Skeletal muscle tissue (tissue), 3 donors: ENCODE measurements at regions not wholly inside any gene's neighbourhood (a gene's known extent, or its start where the extent isn't known, plus 50 kb on each side); places are given as distances from the start of the nearest gene placed in this dataset.

Source experiments
- H3K27ac ChIP-seq: one replicate; pipeline ENCODE4 v1.7.0; 2013; ENCODE audit warnings: mild to moderate bottlenecking, low read depth, low read length, inconsistent platforms
- H3K27me3 ChIP-seq, 3 donors: one replicate each; pipeline ENCODE4 v1.7.0; 2013; ENCODE audit warnings: low read length in 3 of 3; ENCODE audit not compliant: control insufficient read depth in 3 of 3, insufficient read depth in 3 of 3
- H3K36me3 ChIP-seq, 3 donors: one replicate each; pipeline ENCODE4 v1.7.0; 2013; ENCODE audit warnings: low read length in 3 of 3; ENCODE audit not compliant: control insufficient read depth in 3 of 3, insufficient read depth in 3 of 3
- H3K4me1 ChIP-seq, 3 donors: one replicate each; pipeline ENCODE4 v1.7.0; 2013; ENCODE audit warnings: low read length in 3 of 3, mild to moderate bottlenecking in 3 of 3; ENCODE audit not compliant: control insufficient read depth in 3 of 3, insufficient read depth in 3 of 3
- H3K4me3 ChIP-seq, 3 donors: one replicate each; pipeline ENCODE4 v1.7.0; 2013; ENCODE audit warnings: low read length in 3 of 3
- H3K9ac ChIP-seq, 3 donors: one replicate each; pipeline ENCODE4 v1.7.0; 2013; ENCODE audit warnings: low read length in 3 of 3, mild to moderate bottlenecking in 3 of 3, moderate library complexity in 2 of 3, low read depth in 1 of 3
- H3K9me3 ChIP-seq, 3 donors: one replicate each; pipeline ENCODE4 v1.7.0; 2013; ENCODE audit warnings: low read length in 3 of 3; ENCODE audit not compliant: control insufficient read depth in 3 of 3
- donor health status: Osteomylitis.

DNA sequence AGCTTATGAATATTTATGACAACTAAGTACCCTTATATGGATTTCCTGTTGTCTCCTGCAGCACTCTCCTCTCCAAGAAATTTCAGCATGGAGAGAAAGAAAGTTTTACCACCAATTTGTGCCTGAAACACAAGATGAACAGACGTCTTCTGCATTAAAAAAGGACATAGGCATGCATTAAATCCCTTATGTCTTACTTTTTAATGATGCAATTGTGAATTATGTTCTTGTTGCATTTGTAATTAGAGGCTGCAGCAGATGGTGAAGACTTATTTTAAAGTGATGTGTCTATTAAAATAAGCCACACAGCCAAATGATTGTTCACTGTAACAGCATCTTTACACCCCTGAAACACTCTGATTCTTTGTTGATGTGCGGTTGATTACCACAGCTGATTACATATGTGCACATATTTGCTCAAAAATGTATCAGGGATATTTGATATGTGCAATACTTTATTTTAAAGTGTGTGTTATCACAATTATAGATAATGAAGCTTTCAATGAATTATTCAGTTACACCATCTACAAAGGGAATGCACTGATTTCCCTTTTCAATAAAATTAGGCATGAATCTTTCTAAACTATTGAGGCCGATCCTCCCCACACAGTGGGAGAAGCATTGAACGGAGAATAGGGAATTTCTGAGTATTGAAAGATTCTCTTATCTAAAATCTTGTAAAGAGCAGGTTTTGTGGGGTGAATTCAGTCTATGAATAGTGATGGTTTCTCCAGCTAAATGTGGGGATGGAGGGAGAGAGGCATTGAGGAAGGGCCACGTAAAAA, 585.1 kb downstream of the SLC4A3 start:
- Histone ChIP-seq H3K27me3 (no peaks in the 10 kb centered on the region), H3K27ac (no peak overlapping the region), H3K4me3 (no peak overlapping the region), H3K36me3 (no peaks in the 10 kb centered on the region), H3K9me3 (no peaks in the 10 kb centered on the region), H3K9ac (no peak overlapping the region), H3K4me1 (no peaks in the 10 kb centered on the region)

- no peak overlapping the region for H3K4me3 ChIP-seq
- no peaks in the 10 kb centered on the region for H3K4me1 ChIP-seq
- H3K27ac ChIP-seq, result no peak overlapping the region
- H3K9ac ChIP-seq, result no peak overlapping the region
- H3K36me3 ChIP-seq, result no peaks in the 10 kb centered on the region
- no peaks in the 10 kb centered on the region for H3K9me3 ChIP-seq
- H3K27me3 ChIP-seq, result no peaks in the 10 kb centered on the region
These were observed 588.4 kb downstream of the SLC4A3 start for GRCh38 chr2:220215785-220216184.

DNA sequence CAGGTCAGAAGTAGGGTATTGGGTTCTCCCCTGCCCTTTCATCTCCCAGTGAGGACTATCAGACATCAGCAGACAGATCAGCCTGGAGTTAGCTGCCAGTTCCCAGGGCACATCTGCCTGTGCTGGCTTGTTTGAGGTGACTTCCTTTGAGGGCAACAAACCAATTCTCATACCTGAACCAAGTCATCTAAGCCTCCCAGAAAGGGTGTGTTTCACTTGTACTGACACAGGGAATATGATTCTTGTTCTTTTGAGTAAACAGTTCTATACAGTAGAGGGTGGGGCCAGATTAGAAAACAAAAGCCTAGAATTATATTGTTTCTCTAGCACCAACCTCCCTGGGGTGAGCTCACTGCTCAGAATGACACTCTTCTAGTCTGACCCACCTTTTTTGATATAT, 591.9 kb downstream of the SLC4A3 start:
- no peaks in the 10 kb centered on the region for H3K4me1 ChIP-seq
- no peaks in the 10 kb centered on the region for H3K36me3 ChIP-seq
- no peak overlapping the region for H3K4me3 ChIP-seq
- no peak overlapping the region for H3K9ac ChIP-seq
- H3K9me3 ChIP-seq, result no peaks in the 10 kb centered on the region
- no peak overlapping the region for H3K27ac ChIP-seq
- no peaks in the 10 kb centered on the region for H3K27me3 ChIP-seq

DNA sequence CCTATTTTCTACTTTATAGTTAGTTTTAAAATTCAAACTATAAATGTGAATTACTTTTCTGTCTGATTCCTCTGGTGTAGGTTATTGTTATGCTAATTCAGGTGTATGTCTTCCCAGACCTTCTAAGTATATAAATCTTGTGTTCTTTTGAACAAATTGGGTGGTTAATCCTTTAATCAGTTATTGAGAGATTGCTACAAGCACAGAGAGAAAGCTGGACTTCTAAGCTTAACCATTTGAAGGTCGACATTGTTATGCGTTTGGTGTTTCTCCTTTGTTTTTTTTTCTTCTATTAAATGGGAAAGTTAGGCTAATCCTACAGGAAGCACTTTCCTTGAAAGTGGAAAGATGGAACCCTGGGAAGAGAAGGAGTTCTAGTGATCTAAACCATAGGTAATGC, 592.6 kb downstream of the SLC4A3 start:
- no peaks in the 10 kb centered on the region for H3K4me1 ChIP-seq
- H3K4me3 ChIP-seq, result no peak overlapping the region
- no peak overlapping the region for H3K9ac ChIP-seq
- no peaks in the 10 kb centered on the region for H3K36me3 ChIP-seq
- no peaks in the 10 kb centered on the region for H3K27me3 ChIP-seq
- no peak overlapping the region for H3K27ac ChIP-seq
- H3K9me3 ChIP-seq, result no peaks in the 10 kb centered on the region

DNA sequence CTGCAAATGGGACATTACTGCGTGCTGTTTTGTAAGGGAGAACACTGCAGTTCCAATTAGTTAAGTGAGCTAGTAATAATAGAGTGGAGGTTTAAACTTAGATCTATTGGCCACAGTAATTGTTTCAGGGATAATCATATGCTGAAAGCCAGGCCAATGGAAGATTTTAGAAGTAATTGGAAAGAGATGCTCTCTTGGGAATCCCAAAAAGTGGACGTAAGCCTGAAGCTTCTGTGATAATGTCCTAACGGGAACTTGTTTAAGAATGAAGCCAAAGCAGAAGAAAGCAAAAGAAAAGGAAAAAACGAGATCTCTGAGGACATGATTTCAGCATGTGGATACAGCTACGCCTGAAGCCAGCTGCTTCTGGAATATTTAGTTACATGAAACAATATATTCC, 594.6 kb downstream of the SLC4A3 start:
- H3K4me3 ChIP-seq, result no peak overlapping the region
- no peaks in the 10 kb centered on the region for H3K27me3 ChIP-seq
- H3K36me3 ChIP-seq, result no peaks in the 10 kb centered on the region
- no peak overlapping the region for H3K9ac ChIP-seq
- H3K9me3 ChIP-seq, result no peaks in the 10 kb centered on the region
- no peaks in the 10 kb centered on the region for H3K4me1 ChIP-seq
- H3K27ac ChIP-seq, result no peak overlapping the region

- H3K27ac ChIP-seq, result no peak overlapping the region
- no peaks in the 10 kb centered on the region for H3K9me3 ChIP-seq
- H3K4me3 ChIP-seq, result no peak overlapping the region
- H3K4me1 ChIP-seq, result peaks cover 0 to 5% (median 0%) of the 10 kb centered on the region in 3 donors
- H3K36me3 ChIP-seq, result no peaks in the 10 kb centered on the region
- H3K27me3 ChIP-seq, result no peaks in the 10 kb centered on the region
- no peak overlapping the region for H3K9ac ChIP-seq
These were observed 597.5 kb downstream of the SLC4A3 start for GRCh38 chr2:220224691-220225543.

GRCh38 chr2:220226076-220226475, 598.6 kb downstream of the SLC4A3 start:
- Histone ChIP-seq H3K9me3 (no peaks in the 10 kb centered on the region), H3K27me3 (no peaks in the 10 kb centered on the region), H3K9ac (no peak overlapping the region), H3K36me3 (no peaks in the 10 kb centered on the region), H3K4me1 (peaks cover 0 to 5% (median 0%) of the 10 kb centered on the region in 3 donors), H3K4me3 (no peak overlapping the region), H3K27ac (no peak overlapping the region)

DNA sequence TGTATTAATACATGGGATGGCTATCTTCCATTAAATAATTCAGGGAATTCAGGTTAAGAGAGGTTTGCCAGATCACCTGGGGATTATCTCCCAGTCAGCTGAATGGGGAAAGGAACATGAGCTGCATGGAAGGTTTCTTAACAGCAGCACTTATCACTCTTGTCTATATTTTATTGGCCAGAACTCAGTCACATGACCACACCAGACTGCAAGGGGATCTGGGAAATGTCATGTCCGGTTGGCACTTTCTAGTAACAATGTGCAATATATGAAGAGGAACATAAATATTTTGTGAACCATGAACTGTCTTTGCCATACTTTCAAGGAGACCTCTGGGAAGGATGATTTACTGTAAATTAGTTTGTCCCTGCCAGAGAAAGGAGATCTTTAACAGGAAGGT, 599.1 kb downstream of the SLC4A3 start:
- no peaks in the 10 kb centered on the region for H3K36me3 ChIP-seq
- H3K27me3 ChIP-seq, result no peaks in the 10 kb centered on the region
- peaks cover 0 to 5% (median 0%) of the 10 kb centered on the region in 3 donors for H3K4me1 ChIP-seq
- H3K9me3 ChIP-seq, result no peaks in the 10 kb centered on the region
- no peak overlapping the region for H3K9ac ChIP-seq
- H3K4me3 ChIP-seq, result no peak overlapping the region
- no peak overlapping the region for H3K27ac ChIP-seq

- no peak overlapping the region for H3K4me3 ChIP-seq
- H3K4me1 ChIP-seq, result peaks cover 0 to 5% (median 0%) of the 10 kb centered on the region in 3 donors
- no peaks in the 10 kb centered on the region for H3K9me3 ChIP-seq
- no peaks in the 10 kb centered on the region for H3K27me3 ChIP-seq
- H3K27ac ChIP-seq, result no peak overlapping the region
- no peak overlapping the region for H3K9ac ChIP-seq
- H3K36me3 ChIP-seq, result no peaks in the 10 kb centered on the region
These were observed 600.0 kb downstream of the SLC4A3 start for GRCh38 chr2:220227266-220227920.
